NOMO-1 (cell line): ENCODE measurements at regions not wholly inside any gene's neighbourhood (a gene's known extent, or its start where the extent isn't known, plus 50 kb on each side); places are given as distances from the start of the nearest gene placed in this dataset.
A peak's percentile ranks its signal among the peaks of the same experiment; 100 is the strongest.

Source experiments
- DNase-seq, 2 experiments: peaks; one replicate each; lab custom pipeline; 2025; ENCODE audit not compliant: unreplicated experiment in 2 of 2; lab: John Stamatoyannopoulos, UW

DNA sequence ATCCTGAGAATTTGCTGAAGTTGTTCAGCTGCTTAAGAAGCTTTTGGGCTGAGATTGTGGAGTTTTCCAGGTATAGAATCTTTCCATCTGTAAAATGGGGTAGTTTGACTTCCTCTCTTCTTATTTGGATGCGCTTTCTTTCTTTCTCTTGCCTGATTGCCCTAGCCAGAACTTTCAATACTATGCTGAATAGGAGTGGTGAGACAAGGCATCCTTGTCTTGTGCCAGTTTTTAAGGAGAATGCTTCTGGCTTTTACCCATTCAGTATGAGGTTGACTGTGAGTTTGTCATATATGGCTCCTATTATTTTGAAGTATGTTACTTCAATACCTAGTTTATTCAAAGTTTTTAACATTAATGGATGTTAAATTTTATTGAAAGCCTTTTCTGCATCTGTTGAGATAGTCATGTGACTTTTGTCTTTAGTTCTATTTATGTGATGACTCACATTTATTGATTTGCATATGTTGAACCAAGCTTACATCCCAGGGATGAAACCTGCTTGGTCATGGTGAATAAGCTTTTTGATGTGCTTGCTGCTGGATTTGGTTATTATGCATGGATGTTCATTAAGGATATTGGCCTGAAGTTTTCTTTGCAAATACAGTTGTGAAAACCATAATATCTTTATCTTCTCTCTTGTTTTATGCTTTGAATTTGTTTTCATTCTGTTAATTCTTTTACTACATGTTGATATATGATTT lies 573.8 kb upstream of the NDST4 start:
- no peak for DNase-seq

DNA sequence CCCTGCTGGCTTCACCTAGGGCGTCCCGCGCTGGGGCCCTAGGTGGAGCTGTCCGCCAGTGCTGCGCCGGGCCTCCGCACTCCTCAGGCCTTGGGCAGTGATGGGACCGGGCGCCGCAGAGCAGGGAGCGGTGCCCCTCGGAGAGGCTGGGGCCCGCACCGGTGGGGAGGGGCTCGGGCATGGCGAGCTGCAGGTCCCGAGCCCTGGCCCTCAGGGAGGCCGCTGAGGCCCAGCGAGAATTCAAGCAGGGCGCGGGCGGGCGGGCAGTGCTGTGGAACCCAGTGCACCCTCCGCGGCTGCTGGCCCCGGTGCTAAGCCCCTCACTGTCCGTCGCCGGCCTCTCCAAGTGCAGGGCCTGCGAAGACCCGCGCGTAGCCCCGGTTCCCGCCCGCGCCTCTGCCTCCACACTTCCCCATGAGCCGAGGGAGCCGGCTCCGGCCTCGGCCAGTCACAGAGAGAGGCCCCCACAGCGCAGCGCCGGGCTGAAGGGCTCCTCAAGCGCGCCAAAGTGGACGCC lies 565.1 kb upstream of the NDST4 start:
- no peak for DNase-seq

DNA sequence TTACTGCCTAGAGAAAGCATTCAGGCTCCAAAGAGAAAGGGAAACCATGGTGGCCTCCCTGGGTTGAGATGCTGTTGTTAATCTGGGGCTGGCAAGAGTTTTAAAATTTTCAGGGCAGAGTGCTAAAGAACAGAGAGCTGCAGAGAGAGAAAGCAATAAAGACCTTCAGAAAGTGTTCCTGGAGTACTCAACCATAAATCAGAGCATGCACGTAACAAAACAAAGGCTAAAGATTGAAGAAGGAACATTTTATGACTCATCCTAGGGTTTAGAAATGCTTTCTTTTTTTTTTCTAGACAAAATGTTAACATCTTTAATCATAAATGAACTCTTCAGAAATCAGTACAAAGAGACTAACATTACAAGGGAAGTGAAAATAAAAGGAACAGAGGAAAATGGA lies 562.3 kb upstream of the NDST4 start:
- DNase-seq, result no peak

DNA sequence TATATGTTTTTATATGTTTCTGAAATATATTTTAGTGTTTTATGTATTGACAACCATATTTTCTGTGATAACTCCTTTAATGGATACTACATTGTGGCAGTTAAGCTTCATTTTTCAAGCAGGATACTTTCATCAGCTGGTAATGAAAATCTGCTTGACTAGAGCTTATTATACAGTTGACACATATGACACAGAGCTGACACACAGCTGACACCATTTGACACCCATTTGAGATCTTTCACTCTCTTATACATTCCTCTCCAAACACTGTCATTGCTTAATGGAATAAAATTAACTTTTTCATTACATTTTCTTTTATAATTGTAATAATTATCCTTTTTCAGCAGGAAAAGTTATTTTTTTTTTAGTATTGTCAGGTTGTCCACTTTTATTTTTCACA lies 561.1 kb upstream of the NDST4 start:
- DNase-seq, result no peak

DNA sequence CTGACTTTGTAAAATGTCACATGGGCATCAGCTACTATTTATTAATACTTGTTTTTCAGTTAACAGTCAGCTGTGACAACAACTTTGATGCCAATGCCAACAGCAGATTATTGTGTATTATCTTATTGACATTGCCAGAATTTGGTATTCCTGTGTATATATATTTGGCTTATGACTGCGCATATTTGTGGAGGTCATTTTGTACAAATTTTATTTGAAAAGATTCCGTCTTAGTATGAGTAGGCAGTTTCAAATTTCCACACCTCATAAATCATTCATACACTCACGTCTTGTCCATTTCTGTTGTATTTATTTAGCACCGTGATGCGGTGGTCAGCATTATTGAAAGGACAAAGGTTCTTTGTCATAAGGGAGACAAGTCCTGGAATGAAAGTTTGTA lies 558.2 kb upstream of the NDST4 start:
- no peak for DNase-seq

DNA sequence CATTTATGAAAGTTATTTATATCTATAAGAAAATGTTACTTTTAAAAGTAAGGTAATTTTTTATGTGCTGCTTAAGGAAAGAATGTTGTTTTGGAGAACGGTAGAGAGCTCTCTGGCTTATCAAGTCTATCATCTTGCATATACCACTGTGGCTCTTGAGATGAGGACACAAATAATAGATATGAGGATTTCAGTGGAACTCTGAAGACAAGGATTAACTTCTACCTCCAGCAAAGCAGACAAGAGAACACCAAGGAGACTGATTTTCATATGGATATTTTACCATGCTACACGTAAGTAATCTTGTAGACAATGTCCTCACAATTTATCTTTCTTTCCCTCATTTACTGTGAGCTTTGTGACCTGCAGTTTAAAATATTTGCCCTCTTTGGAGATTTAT lies 557.5 kb upstream of the NDST4 start:
- DNase-seq, result no peak

DNA sequence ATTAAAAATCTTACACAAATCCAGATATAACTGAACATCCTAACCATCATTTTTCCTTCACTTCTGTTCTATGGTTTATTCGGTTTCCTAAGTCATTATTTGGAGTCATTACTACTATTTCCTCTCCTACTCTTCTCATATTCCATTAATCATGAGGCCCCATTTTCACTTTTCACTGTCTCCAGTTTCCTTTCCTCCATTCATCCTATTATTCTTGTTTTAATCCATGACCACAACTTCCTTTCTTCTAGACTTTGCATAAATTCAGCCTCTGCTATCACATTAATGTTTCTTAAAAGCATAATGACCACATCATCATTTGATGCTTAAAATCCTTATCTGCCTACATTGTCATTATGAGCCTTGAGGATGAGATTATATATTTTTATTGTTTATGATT lies 555.0 kb upstream of the NDST4 start:
- DNase-seq, result no peak

DNA sequence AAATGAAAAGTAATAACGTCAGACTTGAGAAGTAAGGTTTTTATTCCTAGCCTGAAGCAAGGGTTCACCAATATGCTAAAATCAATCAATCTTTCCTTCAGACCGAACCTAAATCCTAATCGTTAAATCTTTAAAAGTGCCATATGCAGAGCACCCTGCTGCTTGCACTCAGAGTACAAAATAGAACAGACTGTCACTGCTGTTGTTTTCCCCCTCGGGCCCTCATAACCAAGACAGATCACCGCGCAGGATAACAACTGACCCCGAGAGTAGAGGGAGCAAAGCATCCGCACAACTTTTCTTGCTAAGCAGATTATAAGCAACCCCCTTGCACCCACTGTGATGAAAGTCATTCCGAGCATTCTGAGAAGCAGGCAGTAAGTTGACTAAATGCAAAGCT lies 550.9 kb upstream of the NDST4 start:
- DNase-seq, result no peak

DNA sequence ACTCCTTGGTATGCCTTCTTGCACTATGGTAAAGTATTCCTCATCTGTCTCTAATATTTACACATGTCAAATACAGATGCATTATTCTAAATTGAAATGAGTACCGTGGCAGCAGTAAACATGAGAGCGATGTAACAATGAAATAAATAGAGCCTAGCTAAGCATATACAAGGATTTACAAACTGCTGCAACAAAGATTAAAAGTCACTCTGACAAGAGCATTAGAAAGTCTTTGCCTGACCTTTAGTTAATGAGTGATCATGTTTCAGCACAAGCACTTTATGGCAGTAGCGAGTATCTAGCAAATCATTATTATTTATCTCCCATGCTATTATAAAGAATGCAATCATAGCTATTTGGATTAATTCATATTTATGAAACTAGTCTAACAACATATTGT lies 547.0 kb upstream of the NDST4 start:
- DNase-seq, result no peak

DNA sequence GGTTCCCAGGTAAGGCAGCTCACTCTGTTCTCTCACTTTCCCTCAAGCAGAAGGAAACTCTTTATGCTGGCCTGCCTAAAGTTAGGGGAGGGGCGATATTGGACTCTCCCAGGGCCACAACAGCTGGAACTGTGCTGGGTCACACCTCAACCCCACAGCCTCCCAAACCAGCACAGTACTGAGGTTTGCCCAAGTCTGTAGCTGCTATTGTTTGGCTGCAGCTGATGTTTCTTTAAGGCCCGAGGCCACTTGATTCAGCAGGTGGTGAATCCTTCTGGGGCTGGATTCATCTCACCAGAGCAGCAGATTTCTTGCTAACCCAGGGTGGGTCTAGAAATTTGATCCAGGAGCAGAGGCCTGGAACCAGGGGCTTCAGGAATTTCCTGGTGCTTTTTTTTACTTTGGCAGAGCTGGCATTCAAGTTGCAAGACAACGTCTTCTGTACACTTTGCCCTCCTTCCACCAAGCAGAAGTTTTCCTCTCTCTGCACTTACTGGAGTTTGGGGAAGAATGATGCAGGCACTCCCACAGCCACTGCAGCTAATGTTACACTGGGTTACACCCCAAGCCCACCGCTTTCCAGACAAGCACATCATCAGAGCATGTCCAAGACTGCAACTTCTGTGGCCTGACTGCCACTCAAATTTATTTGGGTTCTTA lies 544.7 kb upstream of the NDST4 start:
- no peak for DNase-seq

DNA sequence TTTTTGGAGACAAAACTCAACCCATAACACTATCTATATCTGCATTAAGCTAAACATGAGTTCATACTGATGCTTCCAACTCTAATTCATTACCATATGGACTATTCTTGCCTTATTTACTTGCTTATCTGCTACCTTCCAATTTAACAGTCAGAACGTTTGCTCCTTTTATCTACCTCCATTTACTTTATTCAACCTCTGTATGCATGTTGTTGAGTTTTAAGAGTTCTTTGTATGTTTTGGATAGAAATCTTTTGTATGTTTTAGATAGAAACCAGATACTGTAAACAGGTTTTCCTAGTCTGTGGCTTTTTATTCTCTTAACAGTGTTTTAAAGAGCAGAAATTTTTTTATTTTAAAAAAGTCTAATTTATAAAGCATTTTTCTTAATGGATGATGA lies 542.2 kb upstream of the NDST4 start:
- no peak for DNase-seq

DNA sequence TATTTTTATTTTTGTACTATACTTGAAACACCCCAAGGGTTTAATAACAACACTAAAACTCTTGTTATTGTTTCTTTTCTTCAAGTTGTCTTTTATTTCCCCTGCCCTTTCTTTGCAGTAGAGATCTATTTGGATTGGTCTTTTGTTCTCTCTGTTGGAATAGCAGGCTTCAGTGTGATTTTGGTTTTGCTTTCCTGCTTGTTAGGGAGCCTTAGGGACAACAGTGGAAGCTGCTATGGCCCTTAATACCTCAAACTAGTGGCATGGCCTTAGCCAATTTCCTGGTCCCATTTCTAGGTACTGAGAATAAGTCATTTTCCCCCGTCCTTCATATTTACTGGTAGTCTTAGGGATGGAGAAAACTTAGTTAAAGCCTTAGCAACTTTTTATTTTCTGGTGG lies 535.4 kb upstream of the NDST4 start:
- no peak for DNase-seq

DNA sequence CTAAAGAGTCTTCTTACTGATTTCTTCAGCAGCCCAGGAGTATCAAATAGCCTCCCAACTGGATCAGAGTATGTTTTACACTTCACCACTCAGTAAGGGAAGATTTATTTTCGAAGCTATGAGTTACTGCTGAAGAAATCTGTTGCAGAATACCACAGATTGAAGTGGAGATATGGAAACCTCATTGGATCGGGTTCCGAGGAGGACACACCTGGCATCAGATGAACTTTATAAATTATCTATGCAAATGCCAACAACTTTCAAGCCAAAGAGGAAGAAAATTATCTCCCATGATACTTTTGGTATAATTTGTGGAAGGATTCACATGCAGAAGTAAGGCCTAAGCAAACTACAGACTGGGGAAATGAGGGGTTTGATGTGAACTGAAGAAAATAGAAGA lies 515.9 kb upstream of the NDST4 start:
- DNase-seq, result no peak

DNA sequence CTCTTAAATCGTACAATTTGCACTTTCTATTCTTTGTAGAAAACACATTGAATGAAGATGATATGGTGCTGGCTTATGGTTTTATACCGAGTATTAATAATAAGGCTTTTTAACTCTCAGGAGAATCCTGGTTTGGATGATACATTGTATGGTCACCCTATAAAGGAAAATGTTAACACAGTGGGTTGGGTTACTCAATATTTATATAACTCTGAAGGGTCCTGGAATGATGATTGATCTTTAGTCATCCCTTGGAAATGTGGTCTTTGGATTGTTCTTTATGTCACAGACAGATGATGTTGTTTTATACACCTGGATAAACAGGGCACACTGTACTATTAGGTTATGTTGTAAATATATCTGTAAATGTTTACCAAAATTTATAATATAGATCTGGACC lies 496.2 kb upstream of the NDST4 start:
- no peak for DNase-seq

DNA sequence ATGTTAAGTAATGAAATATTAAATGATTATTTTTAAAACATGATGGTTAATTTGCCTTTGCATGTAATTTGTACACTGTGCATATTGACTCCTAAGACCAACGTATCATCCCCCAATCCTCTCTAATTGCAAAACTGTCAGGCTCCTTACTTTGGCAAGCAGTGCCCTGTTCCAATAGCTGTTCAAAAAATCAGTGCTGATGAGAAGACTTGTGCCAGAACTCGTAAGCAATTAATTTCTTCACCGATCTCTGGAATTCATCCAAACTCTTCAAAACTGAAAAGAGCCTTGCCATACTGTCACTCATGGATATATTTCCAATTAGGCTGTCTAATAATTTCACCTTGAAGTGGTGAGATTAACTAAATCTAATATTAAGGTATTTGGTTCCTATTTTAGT lies 493.9 kb upstream of the NDST4 start:
- DNase-seq, result no peak

DNA sequence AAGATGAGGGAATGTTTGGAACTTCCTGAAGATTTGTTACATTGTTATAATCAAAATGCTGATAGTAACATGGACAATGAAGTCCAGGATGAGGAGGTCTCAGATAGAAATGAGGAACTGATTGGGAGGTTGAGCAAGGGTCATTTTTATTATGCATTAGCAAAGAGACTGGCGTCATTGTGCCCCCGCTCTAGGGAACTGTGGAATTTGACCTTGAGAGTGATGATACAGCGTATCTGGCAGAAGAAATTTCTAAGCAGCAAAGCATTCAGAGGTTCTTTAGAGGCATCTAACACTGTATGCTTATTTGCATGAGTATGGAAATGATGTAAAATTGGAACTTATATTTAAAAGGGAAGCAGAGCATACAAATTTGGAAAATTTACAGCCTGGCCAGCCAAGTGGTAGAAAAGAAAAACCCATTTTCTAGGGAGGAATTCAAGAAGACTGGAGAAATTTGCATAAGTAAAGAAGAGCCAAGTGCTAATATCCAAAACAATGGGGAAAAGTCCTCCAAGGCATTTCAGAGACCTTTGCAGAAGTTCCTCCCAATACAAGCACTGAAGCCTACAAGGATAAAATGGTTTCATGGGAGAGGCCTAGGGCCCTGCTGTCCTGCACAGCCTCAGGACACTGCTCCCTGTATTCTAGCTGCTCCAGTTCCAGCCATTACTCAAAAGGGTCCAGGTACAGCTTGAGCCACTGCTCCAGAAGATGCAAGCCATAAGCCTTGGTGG lies 483.0 kb upstream of the NDST4 start:
- DNase-seq, result no peak

DNA sequence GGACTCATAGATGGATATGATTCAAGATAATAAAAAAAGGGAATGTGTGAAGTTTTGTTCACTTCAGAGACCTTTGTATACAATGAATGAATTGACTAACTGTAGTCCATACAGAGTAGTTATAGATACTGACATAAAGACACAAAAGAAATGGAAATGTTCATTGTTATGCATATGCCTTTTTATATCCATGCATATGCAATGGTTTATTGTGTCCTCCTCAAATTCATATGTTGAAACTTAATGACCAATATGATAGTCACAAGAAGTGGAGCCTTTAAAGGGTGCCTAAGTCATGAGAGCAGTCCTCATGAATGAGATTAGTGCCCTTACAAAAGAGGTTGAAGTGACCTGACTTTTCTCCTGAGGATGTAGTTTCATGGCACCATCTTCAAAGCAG lies 467.5 kb upstream of the NDST4 start:
- no peak for DNase-seq

DNA sequence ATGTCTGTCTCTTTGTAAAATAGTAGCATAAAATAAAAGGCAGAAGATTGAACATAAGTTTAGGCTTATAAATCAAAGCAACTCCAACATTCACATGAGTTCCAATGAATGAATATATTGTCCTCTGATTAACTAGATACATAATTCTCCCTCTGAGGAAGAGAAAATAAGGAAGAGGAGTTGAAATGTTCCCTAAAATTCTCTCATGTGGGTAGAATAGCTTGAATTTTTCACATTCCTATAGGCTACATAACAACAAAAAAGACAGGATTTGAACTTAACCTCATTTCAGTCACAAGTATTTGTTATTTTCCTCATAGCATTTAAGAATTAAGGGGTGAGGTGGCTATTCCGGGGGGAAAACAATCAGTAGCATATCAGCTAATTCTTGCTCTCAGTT lies 462.4 kb upstream of the NDST4 start:
- DNase-seq, result no peak

DNA sequence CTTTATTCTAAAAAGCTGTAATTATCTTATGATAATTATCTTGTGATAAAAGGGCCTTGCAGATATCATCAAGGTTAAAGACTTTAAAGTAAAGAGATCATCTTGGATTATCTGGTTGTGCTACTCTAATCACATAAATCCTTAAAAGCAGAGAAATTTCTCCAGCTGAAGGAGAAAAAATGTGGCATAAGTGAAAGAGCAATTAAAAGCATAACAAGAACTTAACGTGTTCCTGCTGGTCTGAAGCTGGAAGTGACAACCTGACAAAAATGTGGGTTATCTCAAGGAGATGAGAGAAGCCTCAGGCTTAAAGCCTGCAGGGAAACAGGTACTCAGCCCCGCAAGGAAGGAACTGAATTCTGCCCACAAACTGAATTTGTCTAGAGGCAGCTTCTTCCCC lies 449.1 kb upstream of the NDST4 start:
- no peak for DNase-seq

DNA sequence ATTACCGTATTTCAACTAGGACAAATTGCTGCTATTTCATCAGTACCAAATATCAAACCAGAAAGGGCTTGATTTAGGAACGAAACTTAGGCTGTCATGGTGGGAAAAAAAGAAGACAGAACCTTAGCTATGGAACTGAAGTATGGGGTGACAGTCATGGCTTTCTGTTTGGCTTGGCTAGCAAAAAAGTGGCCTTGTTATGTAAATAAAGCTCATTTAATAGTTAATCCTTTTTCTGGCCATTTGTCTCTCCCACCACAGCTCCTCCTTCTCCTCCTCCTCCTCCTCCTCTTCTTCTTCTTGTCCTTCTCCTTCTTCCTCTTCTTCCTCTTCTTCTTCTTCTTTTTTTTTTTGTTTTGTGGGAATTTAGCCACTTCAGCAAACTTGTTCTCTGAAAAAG lies 434.7 kb upstream of the NDST4 start:
- DNase-seq, result no peak

DNA sequence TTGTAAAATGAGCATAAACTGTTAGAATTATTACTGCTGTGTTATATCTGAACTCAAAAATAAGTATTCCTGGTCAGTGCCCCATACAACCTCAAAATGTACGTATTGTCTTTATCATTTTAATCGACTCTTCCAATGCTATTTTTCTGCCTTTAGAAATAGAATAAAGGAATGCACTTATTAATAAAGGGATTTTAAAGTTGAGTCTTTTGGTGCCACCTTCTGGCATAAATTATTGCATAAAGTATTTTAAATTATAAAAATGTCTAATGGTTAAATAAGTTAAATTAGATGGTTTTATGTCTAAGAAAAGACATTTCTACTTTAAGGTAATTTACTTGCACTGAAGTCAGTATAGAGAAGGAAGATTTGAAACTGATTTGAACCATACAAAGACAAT lies 424.0 kb upstream of the NDST4 start:
- DNase-seq, result peak in 1 of 2 experiments; percentile 3

DNA sequence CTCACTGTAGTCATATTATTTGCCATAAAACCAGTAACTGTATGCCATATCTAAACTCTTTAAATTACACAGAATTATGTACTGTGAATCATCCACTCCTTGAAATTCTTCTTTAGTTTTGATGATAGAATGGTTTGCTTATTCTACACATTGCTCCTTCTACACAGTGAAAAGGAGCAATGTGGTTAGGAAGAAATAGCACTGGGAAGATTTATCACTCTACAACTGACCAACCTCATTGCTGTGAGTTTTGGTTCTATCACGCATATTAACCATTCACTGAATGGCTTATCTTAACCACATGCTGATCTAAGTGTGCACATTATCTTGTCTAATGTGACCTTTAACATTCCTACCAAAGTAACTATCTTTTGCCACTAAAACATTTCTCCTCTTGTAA lies 415.7 kb upstream of the NDST4 start:
- no peak for DNase-seq
